Trophoblast cell (in vitro differentiated cells and primary cell): ENCODE measurements at regions not wholly inside any gene's neighbourhood (a gene's known extent, or its start where the extent isn't known, plus 50 kb on each side); places are given as distances from the start of the nearest gene placed in this dataset.

Experiments used
- DNase-seq, 2 donors: peaks; one replicate each; pipeline ENCODE4 v3.0.0-alpha.2; 2016
- H2AFZ ChIP-seq: 2 replicates; pipeline ENCODE4 v1.6.1; 2013; ENCODE audit warnings: low read length, moderate library complexity, mild to moderate bottlenecking; ENCODE audit not compliant: insufficient read depth, poor library complexity
- H2AK5ac ChIP-seq: 2 replicates; pipeline ENCODE4 v1.6.1; 2013; ENCODE audit warnings: mild to moderate bottlenecking, low read length
- H2BK120ac ChIP-seq: 2 replicates; pipeline ENCODE4 v1.6.1; 2013; ENCODE audit warnings: low read length, mild to moderate bottlenecking, moderate library complexity; ENCODE audit not compliant: insufficient read depth, poor library complexity
- H2BK12ac ChIP-seq: 2 replicates; pipeline ENCODE4 v1.6.1; 2013; ENCODE audit warnings: mild to moderate bottlenecking, low read length, moderate library complexity
- H2BK5ac ChIP-seq: 2 replicates; pipeline ENCODE4 v1.6.1; 2013; ENCODE audit warnings: low read length, low read depth, moderate library complexity, mild to moderate bottlenecking; ENCODE audit not compliant: poor library complexity
- H3K14ac ChIP-seq: 2 replicates; pipeline ENCODE4 v1.6.1; 2013; ENCODE audit warnings: mild to moderate bottlenecking, low read length
- H3K18ac ChIP-seq: 2 replicates; pipeline ENCODE4 v1.6.1; 2013; ENCODE audit warnings: mild to moderate bottlenecking, low read length
- H3K23ac ChIP-seq: 2 replicates; pipeline ENCODE4 v1.6.1; 2013; ENCODE audit warnings: low read length
- H3K27ac ChIP-seq: 2 replicates; pipeline ENCODE4 v1.5.1; 2013; ENCODE audit warnings: low read depth, mild to moderate bottlenecking, inconsistent platforms, low read length, moderate library complexity
- H3K27me3 ChIP-seq: 2 replicates; pipeline ENCODE4 v1.6.1; 2013; ENCODE audit warnings: inconsistent platforms, mild to moderate bottlenecking, low read length, moderate library complexity; ENCODE audit not compliant: insufficient read depth
- H3K36me3 ChIP-seq, 2 experiments: 1 replicate in 1 of 2; 2 replicates in 1 of 2; pipeline ENCODE4 v1.6.1; 2013; ENCODE audit warnings: low read length in 2 of 2, mild to moderate bottlenecking in 2 of 2, moderate library complexity in 1 of 2; ENCODE audit not compliant: insufficient read depth in 2 of 2, control insufficient read depth in 1 of 2
- H3K4ac ChIP-seq: 2 replicates; pipeline ENCODE4 v1.6.1; 2013; ENCODE audit warnings: low read depth, mild to moderate bottlenecking, low read length, moderate library complexity
- H3K4me1 ChIP-seq, 2 experiments: 1 replicate in 1 of 2; 2 replicates in 1 of 2; pipeline ENCODE4 v1.6.1; 2013; ENCODE audit warnings: low read length in 2 of 2, mild to moderate bottlenecking in 2 of 2, moderate library complexity in 1 of 2; ENCODE audit not compliant: insufficient read depth in 2 of 2, control insufficient read depth in 1 of 2
- H3K4me2 ChIP-seq: 2 replicates; pipeline ENCODE4 v1.6.1; 2013; ENCODE audit warnings: inconsistent platforms, mild to moderate bottlenecking, low read length, moderate library complexity
- H3K4me3 ChIP-seq: 2 replicates; pipeline ENCODE4 v1.5.1; 2013; ENCODE audit warnings: mild to moderate bottlenecking, low read depth, low read length, inconsistent platforms
- H3K79me1 ChIP-seq: one replicate; pipeline ENCODE4 v1.6.1; 2013; ENCODE audit warnings: low read length
- H3K79me2 ChIP-seq: 2 replicates; pipeline ENCODE4 v1.6.1; 2013; ENCODE audit warnings: low read length, mild to moderate bottlenecking; ENCODE audit not compliant: control insufficient read depth, insufficient read depth, poor library complexity
- H3K9ac ChIP-seq: 2 replicates; pipeline ENCODE4 v1.6.1; 2013; ENCODE audit warnings: mild to moderate bottlenecking, low read length
- H3K9me3 ChIP-seq: 2 replicates; pipeline ENCODE4 v1.6.1; 2013; ENCODE audit warnings: low read depth, mild to moderate bottlenecking, control low read depth, inconsistent platforms, low read length; ENCODE audit not compliant: insufficient read depth
- H4K12ac ChIP-seq: 2 replicates; pipeline ENCODE4 v1.6.1; 2013; ENCODE audit warnings: low read depth, mild to moderate bottlenecking, low read length, moderate library complexity
- H4K8ac ChIP-seq: 2 replicates; pipeline ENCODE4 v1.6.1; 2013; ENCODE audit warnings: low read depth, mild to moderate bottlenecking, low read length, moderate library complexity
- H4K91ac ChIP-seq: one replicate; pipeline ENCODE4 v1.6.1; 2013; ENCODE audit warnings: low read depth, mild to moderate bottlenecking, low read length, moderate library complexity
- WGBS: extraction: QIAGEN DNeasy Blood & Tissue Kit; methylation state at CpG from one replicate; pipeline ENCODE4 v1.1.7; 2013; ENCODE audit warnings: missing lambda C conversion rate; ENCODE audit not compliant: insufficient read length, insufficient coverage; ENCODE audit errors: extremely low coverage; 5-methylcytosine and 5-hydroxymethylcytosine counted together

- no peak overlapping the region for H3K9ac ChIP-seq
- no peak overlapping the region for H3K27ac ChIP-seq
- H4K12ac ChIP-seq: no peak overlapping the region
- no peak overlapping the region for H2AFZ ChIP-seq
- no peak overlapping the region for H3K23ac ChIP-seq
- no peak overlapping the region for H4K8ac ChIP-seq
- no peak overlapping the region for H2BK120ac ChIP-seq
- no peak for DNase-seq
- no peaks in the 10 kb centered on the region for H3K36me3 ChIP-seq
- H3K79me2 ChIP-seq: no peaks in the 10 kb centered on the region
- H3K9me3 ChIP-seq: no peaks in the 10 kb centered on the region
- no peaks in the 10 kb centered on the region for H3K27me3 ChIP-seq
- no peak overlapping the region for H3K4me2 ChIP-seq
- no peak overlapping the region for H2AK5ac ChIP-seq
- no CpG with 5 or more reads among the region's 9 CpGs for WGBS
- no peak overlapping the region for H4K91ac ChIP-seq
- H3K4me1 ChIP-seq: no peaks in the 10 kb centered on the region
- H2BK5ac ChIP-seq: no peak overlapping the region
- H3K14ac ChIP-seq: no peak overlapping the region
- no peak overlapping the region for H3K4ac ChIP-seq
- no peak overlapping the region for H3K18ac ChIP-seq
- no peak overlapping the region for H2BK12ac ChIP-seq
- no peaks in the 10 kb centered on the region for H3K79me1 ChIP-seq
- H3K4me3 ChIP-seq: no peak overlapping the region
Observed at GRCh38 chr4:128737098-128737513, 72.4 kb upstream of the JADE1 start.

- Histone ChIP-seq H2BK5ac (no peak overlapping the region), H4K91ac (no peak overlapping the region), H3K79me1 (no peaks in the 10 kb centered on the region), H2AK5ac (no peak overlapping the region), H3K27ac (no peak overlapping the region), H3K18ac (no peak overlapping the region), H3K9me3 (no peaks in the 10 kb centered on the region), H3K4me1 (no peaks in the 10 kb centered on the region), H3K4me3 (no peak overlapping the region), H4K12ac (no peak overlapping the region), H2AFZ (no peak overlapping the region), H4K8ac (no peak overlapping the region), H2BK12ac (no peak overlapping the region), H3K36me3 (no peaks in the 10 kb centered on the region), H3K14ac (no peak overlapping the region), H3K23ac (no peak overlapping the region), H3K9ac (no peak overlapping the region), H3K4ac (no peak overlapping the region), H3K79me2 (no peaks in the 10 kb centered on the region), H2BK120ac (no peak overlapping the region), H3K4me2 (no peak overlapping the region), H3K27me3 (no peaks in the 10 kb centered on the region)
- no CpG with 5 or more reads among the region's 2 CpGs for WGBS
- no peak for DNase-seq
Observed at GRCh38 chr4:128735714-128736113, 73.8 kb upstream of the JADE1 start.

GRCh38 chr4:128728190-128728589 lies 81.3 kb upstream of the JADE1 start:
- H2AK5ac ChIP-seq: no peak overlapping the region
- H3K4ac ChIP-seq: no peak overlapping the region
- no peak overlapping the region for H4K12ac ChIP-seq
- H3K27me3 ChIP-seq: no peaks in the 10 kb centered on the region
- no CpG with 5 or more reads among the region's 2 CpGs for WGBS
- H4K8ac ChIP-seq: no peak overlapping the region
- H3K4me3 ChIP-seq: no peak overlapping the region
- no peak overlapping the region for H3K9ac ChIP-seq
- no peak overlapping the region for H3K27ac ChIP-seq
- no peak overlapping the region for H3K4me2 ChIP-seq
- H3K36me3 ChIP-seq: no peaks in the 10 kb centered on the region
- no peaks in the 10 kb centered on the region for H3K9me3 ChIP-seq
- H3K14ac ChIP-seq: no peak overlapping the region
- H2BK120ac ChIP-seq: no peak overlapping the region
- no peak for DNase-seq
- H2AFZ ChIP-seq: no peak overlapping the region
- no peak overlapping the region for H2BK5ac ChIP-seq
- H3K18ac ChIP-seq: no peak overlapping the region
- no peak overlapping the region for H4K91ac ChIP-seq
- no peaks in the 10 kb centered on the region for H3K79me2 ChIP-seq
- peaks cover 0 to 2% of the 10 kb centered on the region in 2 experiments for H3K4me1 ChIP-seq
- no peak overlapping the region for H2BK12ac ChIP-seq
- H3K23ac ChIP-seq: no peak overlapping the region
- no peaks in the 10 kb centered on the region for H3K79me1 ChIP-seq

- no peaks in the 10 kb centered on the region for H3K9me3 ChIP-seq
- no peak overlapping the region for H2AK5ac ChIP-seq
- H3K4me1 ChIP-seq: peaks cover 0 to 2% of the 10 kb centered on the region in 2 experiments
- H3K79me2 ChIP-seq: no peaks in the 10 kb centered on the region
- H3K36me3 ChIP-seq: no peaks in the 10 kb centered on the region
- H3K4me3 ChIP-seq: no peak overlapping the region
- no peak overlapping the region for H4K12ac ChIP-seq
- H3K23ac ChIP-seq: no peak overlapping the region
- H4K91ac ChIP-seq: no peak overlapping the region
- no peaks in the 10 kb centered on the region for H3K27me3 ChIP-seq
- no peak overlapping the region for H2BK5ac ChIP-seq
- no peak overlapping the region for H2AFZ ChIP-seq
- no peaks in the 10 kb centered on the region for H3K79me1 ChIP-seq
- no peak overlapping the region for H3K4ac ChIP-seq
- no peak overlapping the region for H4K8ac ChIP-seq
- no peak for DNase-seq
- no peak overlapping the region for H3K27ac ChIP-seq
- H3K9ac ChIP-seq: no peak overlapping the region
- H3K14ac ChIP-seq: no peak overlapping the region
- no peak overlapping the region for H2BK12ac ChIP-seq
- no peak overlapping the region for H2BK120ac ChIP-seq
- no peak overlapping the region for H3K4me2 ChIP-seq
- H3K18ac ChIP-seq: no peak overlapping the region
Observed at GRCh38 chr4:128727658-128728057, 81.8 kb upstream of the JADE1 start.
